Astrocyte (in vitro differentiated cells and primary cell): ENCODE measurements at regions not wholly inside any gene's neighbourhood (a gene's known extent, or its start where the extent isn't known, plus 50 kb on each side); places are given as distances from the start of the nearest gene placed in this dataset.

ENCODE experiments used
- CTCF ChIP-seq: IDR thresholded peaks from 2 replicates; pipeline ENCODE4 v1.5.1; 2011; ENCODE audit warnings: low read depth, mild to moderate bottlenecking, inconsistent platforms, low read length, moderate library complexity; ENCODE audit not compliant: insufficient read depth
- EZH2 ChIP-seq: IDR thresholded peaks from 2 replicates; pipeline ENCODE4 v1.6.1; 2012; ENCODE audit warnings: mild to moderate bottlenecking, low read length, inconsistent platforms; ENCODE audit not compliant: insufficient read depth

GRCh38 chr7:109782806-109783205 lies 1213.1 kb downstream of the DNAJB9 start:
- TF ChIP-seq CTCF: no peak
- no peak for TF ChIP-seq EZH2
